Posterior cingulate gyrus (tissue), 11 donors: ENCODE measurements at regions not wholly inside any gene's neighbourhood (a gene's known extent, or its start where the extent isn't known, plus 50 kb on each side); places are given as distances from the start of the nearest gene placed in this dataset.
"Not testable (repeated sequence)": the region's sequence is repeated elsewhere in the genome, so short reads cannot be mapped to it uniquely, and the experiment has no call there.

Source experiments
- DNase-seq, 10 donors: peaks; one replicate each; pipeline versions ENCODE4 v3.0.0 to v3.0.0-alpha.2; 2020 to 2021; ENCODE audit warnings: mixed read lengths in 3 of 10
- intact Hi-C: fragments of 100-400 bp; cut with DNase I; formaldehyde crosslinking; loops from one replicate; pipeline ENCODE4 v1.15.1; 2023

DNA sequence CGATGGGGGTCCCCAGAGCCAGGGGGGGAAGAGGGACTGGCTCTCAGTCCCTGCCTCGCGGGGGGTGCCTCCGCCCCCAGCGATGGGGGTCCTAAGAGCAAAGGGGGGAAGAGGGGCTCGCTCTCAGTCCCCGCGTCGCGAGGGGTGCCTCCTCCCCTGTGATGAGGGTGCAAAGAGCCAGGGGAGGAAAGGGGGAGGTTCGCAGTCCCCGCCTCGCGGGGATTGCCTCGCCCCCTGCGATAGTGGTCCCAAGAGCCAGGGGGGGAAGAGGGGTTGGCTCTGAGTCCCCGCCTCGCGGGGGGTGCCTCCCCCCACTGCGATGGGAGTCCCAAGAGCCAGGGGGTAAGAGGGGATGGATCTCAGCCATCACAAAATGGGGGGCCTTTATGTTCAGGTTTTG, 168.5 kb downstream of the ATP6V0E2 start:
- intact Hi-C loops = not testable (repeated sequence)
- DNase-seq = peak in 1 of 10 donors; percentile 53

DNA sequence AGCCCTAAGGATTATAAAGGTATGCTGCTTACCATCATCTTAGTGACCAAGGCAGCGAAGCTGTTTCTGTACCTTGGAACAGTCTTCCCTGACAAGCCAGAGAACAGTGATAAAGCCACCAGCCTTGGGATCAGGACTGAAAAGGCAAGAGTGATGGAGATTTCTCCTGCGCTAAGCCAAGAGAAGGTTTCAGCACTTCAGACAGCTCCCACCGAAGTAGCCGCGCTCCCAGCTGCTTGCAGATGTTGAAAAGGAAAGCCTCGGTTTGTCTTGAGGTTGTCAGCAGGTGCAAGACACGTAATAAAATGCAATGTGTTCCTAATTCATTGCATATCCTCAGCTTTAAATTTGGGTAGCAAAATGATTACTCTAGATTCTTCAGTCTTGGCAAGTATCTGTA, 171.0 kb downstream of the ATP6V0E2 start:
- DNase-seq, intact Hi-C loops: not testable (repeated sequence)

DNA sequence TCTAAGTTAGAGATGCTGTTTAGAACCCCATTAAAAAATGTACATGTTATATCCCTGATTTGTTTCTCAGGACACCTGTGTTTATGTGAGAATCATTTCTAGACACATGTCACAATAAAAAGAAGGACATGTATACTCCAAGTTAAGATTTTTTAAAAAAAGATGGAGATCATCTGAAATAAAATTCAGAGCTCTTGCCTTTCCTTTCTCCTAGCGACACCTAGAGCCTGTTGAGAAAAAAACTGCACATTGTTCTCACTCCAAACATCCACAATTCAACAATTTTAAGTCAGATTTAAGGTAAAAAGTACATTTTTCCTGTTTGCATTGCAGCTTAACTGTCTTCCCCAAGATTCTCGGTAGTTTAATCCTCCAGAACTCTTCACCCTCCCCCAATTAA, 171.8 kb downstream of the ATP6V0E2 start:
- intact Hi-C loops, DNase-seq: not testable (repeated sequence)

DNA sequence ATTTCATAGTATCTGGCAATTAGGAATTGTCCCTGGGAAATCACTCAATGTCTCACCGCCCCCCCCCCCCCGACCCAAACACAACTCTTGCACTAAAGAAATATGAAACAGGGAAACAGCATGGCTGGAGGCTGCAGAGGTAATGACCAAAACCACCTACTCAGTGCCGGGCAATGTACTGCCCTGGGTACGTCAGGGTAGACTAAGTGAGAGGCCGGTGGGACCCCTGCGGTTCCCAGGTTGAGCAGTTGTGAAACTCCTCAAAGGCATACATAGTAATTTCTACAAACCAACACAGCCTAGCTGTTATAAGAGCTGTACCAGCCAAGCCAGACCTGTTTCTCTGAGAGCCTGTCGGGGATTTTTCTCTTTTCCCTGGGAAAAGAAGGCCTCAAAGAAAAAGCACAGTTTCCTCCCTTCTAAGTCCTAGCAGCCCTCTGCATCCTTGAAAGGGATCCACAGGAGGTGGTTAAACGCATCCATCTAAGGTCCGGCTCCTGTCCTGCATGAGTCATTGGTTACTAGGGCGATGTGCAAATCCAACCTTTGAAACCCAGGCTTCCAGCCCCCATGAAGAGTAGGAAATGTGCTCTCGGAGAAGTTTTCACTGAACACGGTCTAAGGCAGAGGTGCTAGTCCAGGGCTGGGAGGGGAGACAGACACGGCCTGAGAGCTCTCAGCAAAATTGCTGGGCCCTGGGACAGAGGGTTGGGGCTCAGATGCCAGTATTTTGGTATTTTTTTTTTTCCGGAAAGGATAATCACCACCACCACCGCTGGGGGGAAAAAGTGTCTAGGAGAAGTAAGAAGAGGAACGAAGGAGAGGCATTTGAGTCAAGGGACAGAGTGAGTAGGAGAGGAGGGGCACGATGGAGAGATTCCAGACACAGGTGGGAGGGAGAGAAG, 172.8 kb downstream of the ATP6V0E2 start:
- intact Hi-C loops = loop anchor here (2.0 kb wide), 1 partner anchor 164 kb away; no protein-coding TSS in a partner anchor
- not testable (repeated sequence) for DNase-seq

DNA sequence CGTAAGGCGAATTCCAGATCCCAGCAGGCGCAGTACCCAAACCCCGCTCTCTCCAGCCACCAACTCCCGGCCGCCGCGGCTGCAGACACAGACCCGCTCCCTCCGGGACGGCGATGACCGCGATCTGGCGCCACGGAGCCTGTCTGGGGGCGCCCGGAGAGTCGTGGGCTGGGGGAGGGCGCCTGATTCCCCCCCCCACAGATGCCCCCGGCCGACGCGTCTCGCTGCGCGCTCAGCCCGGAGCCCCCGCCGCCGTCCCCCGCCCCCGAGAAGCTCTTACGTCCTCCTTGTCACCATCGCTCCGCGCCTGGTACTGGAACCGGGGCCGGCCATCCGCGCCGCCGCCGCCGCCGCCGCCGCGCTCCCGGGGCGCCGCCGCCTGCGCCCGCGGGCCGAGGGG, 173.6 kb downstream of the ATP6V0E2 start:
- peak in 9 of 10 donors; percentile 16 to 86 (median 34) for DNase-seq
- intact Hi-C loops = loop anchor here (2.0 kb wide), 1 partner anchor 165 kb away; no protein-coding TSS in a partner anchor

DNA sequence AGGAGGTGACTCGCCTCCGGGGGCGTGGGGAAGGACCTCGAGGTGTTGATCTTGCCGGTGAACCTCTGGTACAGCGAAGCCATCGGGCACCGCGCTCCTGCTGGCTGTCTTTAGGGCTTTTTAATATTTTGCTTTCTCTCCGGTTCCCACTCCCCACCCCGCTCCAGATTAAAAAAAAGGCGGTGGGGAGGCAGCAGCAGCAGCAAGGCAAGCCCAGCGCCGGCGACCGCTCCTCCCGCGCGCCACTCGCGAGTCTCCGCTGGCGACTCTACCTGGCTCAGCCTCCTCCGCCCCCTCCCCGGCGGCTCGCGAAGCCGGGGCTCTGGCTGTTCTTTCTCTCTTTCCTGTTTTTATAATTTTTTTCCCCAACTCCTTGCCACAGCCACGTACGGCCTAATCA, 174.0 kb downstream of the ATP6V0E2 start:
- peak; percentile 19 to 89 (median 34) for DNase-seq
- intact Hi-C loops = loop anchor here (2.0 kb wide), 1 partner anchor 165 kb away; no protein-coding TSS in a partner anchor

DNA sequence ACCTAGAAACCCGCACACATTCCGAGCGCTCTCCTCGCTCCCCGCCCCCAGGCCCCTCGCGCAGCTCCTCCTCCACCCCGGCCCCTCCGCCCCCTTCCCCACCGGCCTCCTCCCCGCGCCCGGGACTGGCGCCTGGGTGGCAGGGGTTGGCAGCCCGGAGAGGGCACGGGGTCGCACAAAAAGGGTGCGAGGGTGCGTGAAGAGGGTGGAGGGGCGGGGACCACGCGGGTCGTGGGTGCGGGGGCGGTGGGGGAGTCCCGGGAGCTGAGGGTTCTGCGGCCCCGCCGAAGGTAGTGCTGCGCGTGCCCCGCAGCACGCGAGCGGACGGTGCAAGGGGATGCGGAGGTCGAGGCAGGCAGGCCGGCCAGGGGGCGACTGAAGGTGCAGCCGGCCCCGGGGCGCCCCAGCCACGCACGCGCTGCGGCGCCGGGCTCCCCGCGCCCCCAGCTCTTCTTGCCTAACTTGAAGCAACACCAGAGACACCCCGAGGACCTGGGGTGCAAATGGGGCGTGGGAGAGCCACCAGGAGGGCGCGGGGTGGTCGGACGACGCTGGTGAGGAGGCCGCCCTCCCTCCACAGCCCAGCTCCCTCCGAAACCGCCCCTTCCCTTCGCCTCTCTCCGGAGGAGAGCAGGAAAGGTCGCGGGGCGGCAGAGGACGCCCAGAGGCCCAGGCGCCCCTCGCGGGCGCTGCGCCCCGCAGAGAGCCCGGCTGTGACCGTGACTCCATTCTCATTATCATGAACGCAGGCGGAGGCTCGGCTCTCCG, 174.7 kb downstream of the ATP6V0E2 start:
- intact Hi-C loops = not testable (repeated sequence)

DNA sequence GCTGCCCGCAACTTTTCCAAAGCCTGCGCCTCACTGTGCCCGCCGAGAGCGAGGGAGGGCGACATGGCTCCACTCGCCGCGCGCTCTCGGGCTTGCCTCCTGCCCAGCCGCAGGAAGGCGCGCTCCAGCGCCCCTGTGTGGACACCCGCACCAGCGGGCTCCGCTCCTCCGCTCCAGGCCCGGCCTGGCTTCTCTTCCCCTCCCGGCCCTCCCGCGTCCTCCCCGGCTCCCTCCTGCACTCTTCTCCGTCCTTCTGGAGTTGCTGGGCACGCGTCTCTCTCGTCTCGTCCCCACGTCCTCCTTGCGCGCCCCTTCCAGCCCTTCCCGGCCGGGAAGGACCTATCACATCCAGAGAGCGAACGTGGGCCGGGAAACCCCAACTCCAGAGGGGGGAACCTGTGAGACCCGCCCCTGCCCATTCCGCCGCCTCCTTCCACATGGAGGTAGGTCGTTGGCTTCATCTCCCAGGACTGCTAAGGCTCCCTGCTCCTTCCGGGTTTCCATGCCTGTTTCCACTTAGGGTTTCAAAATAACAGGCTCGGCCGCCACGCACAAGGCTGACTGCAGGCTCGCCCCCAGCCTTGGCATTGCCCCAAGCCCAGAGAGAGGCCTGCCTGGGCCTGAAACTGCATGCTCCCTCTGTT, 175.4 kb downstream of the ATP6V0E2 start:
- intact Hi-C loops = not testable (repeated sequence)
- peak; percentile 21 to 91 (median 68) for DNase-seq

More for the DNA sequence above, 174.7 kb downstream of the ATP6V0E2 start:
- DNase-seq = peak in 1 of 10 donors; percentile 72

DNA sequence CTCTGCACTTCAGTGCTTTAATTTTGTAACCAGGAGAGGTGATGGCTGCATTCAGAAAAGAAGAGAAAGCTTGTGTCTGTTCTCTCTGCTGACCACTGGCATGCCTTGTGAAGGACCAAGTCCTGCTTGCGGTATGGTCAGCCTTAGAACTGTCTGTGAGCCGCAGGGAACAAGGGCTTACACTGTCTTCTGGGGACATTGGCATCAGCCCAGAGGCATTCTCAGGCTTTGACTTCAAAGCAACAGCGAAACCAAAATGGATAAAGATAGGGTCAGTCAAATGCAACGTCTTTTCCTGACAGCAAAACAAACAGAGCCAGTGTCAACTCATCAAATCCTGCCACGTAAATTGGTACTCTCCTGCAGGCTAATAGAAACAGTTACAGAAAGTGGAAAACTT, 179.6 kb downstream of the ATP6V0E2 start:
- intact Hi-C loops, DNase-seq: not testable (repeated sequence)

DNA sequence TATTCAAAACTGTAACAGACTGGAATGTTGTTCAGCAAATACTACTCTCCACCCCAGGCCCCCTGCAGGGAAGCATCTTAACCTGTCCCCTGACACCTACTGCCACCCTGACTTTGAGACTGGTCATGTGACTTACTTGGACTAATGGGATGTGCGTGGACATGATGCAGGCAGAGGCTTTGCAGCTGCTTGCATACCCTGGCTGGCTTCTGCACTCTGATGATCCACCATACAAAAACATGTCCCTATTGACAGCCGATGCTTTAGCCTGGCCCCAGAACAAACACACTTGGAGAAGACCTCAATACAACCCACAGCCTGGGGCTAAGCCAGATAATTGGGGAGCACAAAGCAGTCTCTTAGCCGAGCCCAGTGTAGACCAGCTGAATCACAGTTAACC, 180.5 kb downstream of the ATP6V0E2 start:
- intact Hi-C loops = not testable (repeated sequence)
- peak in 1 of 10 donors; percentile 55 for DNase-seq

DNA sequence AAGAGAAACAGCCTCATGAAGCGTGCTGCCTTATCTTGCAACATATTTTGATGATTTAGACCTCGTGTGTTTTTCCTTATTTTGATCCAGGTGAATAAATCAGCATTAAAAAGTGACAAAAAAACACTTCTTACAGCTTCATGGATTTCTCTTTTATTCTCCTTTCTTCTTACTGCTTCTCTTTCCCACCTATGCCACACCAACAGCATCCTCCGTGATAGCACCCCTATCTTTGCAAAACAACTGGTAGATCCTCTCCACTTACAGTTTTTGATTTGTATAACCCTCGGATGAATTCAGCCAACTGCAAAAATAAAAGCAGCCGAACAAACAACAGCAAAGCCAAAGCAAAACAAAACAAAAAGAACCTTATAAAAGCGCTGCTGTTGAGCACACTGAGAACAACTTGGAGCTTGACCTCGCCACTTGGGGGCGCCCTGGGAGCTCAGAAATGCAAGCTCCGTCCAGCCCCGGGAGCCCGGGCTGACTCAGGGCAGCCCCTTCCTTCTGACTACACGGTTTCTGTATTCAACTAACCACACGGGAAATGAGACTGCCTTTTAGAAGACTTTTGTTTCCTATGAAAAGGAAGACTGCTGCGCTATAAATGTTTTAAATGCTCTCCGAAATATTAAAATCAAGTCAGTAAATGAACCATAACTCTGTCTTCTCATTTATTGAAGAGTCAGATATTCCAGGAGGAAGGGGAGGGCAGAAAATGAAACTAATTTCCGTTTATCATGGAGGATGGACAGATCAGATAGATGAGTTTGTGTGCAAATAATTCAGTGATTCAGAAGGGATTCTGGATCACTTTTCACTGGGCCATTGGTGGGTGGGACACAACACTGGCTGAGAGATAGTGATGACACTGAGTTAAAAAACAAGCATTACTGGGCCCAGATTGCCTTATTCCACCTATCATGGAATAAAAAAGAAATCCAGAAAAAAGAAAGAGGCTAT, 186.8 kb downstream of the ATP6V0E2 start:
- intact Hi-C loops = not testable (repeated sequence)
- peak; percentile 73 to 98 (median 90) for DNase-seq

DNA sequence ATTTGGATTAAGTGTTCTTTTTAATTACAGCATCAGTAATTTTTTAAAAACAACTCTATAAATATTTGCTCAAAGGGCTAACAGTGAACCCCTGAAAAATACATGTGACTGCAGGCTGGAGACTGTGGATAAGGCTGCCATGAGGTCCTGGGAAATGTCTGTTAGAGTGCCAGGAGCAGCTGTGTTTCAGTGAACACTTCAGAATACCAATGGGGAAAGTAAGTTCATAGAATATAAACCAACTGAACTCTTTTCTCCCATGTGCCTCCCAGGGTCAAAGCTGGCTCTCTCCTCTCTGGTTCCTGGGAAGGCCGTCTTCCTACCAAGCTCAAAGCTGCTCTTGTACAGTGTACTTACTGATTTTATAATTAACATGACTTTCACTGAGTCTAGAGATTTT, 189.4 kb downstream of the ATP6V0E2 start:
- DNase-seq, intact Hi-C loops: not testable (repeated sequence)

DNA sequence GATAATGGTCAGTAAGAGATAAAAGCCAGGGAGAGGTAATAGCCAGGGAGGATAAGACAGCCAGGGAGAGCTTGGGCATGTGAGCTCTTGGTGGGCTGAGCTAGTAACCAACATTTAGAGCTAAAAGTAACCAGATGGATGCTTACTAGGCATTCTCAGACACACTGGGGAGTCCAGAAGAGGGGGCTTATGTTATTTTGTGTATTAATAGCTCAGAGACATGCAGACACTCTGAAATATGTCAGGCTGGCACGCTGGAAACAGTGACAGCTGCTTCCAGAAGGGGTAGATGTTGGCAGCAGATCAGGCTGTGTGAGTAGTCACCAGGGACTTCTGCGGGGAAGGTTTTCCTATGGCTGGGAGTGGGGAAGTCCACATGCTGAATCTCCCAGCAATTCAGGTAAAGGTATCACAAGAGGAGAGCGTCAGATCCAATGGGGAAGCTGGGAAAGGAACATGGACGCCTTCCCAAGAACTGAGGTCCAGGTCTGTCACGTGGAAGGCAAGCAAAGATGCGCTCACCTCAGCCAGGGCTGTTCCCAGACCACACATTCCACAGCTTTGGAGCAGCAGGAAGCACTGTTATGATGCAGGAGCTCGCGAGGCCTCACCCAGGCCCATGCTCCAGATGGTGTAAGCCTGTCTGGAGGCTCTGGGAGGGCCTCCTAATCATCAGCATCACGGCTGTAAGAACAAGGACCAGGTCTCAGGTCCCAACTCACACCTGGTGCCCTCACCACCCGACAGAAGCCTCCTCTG, 196.0 kb downstream of the ATP6V0E2 start:
- DNase-seq, intact Hi-C loops: not testable (repeated sequence)

DNA sequence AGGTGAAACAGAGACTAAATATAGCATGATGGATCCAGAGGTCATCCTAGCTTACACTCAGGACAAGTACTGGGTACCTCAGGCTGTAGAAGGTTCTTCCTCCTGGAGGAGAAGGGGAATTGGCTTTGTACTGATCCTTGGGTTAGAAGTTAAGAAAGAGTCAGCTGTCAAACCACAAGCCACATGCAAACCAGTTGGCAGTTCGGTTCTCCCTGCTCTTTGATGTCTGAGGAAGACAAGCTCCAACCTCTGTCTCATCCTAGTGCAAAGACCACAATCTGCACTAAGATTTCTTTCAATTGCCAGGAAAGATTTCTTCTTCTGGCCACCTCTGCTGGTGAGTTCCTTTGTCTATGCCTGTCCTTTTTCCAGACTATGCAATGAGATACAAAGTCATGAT, 203.8 kb downstream of the ATP6V0E2 start:
- intact Hi-C loops, DNase-seq: not testable (repeated sequence)

DNA sequence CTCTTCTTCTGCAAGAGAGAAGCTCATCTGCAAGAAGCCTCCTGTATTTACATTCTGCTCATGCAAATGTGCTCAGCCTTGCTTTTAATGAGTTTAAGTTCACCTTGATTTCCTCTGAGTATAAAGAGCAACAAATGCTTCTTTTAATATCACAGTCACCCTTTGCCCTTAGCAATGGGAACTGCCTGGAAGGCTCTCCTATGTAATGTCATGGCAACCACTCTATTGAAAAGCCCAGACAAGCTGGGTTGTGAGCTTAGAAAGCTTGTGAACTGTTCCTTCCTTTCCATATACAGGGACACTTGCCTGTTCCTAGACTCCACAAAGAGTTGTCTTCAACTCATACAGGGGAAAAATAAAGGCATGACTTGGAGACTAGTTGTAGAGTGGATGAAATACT, 208.1 kb downstream of the ATP6V0E2 start:
- DNase-seq, intact Hi-C loops: not testable (repeated sequence)

DNA sequence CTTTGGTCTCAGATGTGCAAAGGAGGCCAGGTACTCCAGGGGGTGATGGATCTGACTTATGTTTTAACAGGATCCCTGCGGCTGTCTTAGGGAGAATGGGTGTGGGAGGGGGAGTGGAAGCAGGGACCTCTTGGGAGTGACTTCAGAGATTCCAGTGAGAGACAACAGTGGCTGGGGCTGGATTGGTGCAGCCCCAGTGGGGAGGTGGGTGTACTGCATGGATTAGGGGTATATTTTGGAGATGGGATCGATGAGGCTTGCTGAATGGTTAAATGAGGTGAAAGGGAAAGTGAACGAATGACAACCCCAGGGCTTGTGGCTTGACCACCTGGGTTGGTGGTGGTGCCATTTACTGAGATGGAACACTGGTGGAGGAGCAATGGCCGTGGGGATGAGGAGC, 211.0 kb downstream of the ATP6V0E2 start:
- DNase-seq, intact Hi-C loops: not testable (repeated sequence)

DNA sequence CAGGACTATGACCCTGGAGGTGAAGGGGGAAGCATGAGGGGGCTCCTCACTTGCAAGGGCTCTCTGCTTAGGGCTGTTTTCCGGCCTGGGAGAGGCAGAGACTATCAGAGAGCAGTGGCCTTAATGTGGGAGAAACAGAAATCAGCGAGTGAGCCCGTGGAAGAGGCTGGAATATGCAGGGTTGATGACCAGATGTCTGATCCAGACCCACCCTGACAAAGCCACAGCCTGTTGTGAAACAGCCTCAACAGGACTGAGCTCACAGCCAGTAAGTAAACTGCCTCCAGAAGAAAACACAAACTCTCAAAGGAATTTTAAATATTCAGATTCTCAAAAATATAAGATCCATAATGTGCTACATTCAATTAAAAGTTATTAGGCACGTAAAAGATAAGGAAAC, 213.7 kb downstream of the ATP6V0E2 start:
- DNase-seq, intact Hi-C loops: not testable (repeated sequence)

DNA sequence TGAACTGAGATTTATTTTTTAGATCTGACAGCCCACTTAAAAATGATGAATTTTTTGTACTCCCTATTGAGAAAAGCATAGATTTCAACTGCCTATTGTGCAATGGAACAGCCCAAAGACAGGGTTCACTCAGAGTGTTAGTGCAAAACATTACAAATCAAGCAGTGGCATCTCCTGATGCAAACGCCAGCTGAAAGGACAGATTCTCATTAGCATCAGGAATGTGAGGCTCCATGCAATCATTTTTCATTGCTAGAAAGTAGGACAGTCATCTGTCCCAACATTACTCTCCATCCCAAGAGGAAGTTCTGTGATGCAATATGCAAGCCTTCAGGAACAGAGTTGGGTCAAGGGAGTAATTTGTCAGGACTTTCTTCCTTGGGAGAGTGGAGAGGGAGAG, 215.4 kb downstream of the ATP6V0E2 start:
- intact Hi-C loops, DNase-seq: not testable (repeated sequence)

DNA sequence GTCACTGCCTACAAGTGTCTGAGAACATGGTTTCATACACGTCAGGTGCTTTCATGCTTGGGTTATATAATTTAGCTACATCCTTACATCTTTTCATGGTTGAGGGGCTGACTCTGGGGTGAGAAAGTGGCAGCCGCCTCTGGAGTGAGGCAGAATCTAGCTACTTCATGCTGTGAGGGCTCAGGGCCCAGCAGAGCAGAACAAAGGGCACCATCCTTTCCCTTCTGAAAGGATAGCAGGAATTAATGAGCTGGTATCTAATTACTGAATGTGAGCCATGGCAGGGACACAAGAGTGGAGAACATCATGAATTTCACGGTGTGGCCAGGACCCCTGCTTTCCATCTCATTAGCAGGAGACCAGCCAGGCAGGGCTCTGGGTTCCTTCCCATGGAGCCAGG, 217.0 kb downstream of the ATP6V0E2 start:
- DNase-seq, intact Hi-C loops: not testable (repeated sequence)
